Brain microvascular endothelial cell (primary cell): ENCODE measurements at regions not wholly inside any gene's neighbourhood (a gene's known extent, or its start where the extent isn't known, plus 50 kb on each side); places are given as distances from the start of the nearest gene placed in this dataset.
A peak's percentile ranks its signal among the peaks of the same experiment; 100 is the strongest.

Experiments used
- DNase-seq: peaks from one replicate; pipeline ENCODE4 v3.0.0-alpha.2; 2020
- H3K27ac ChIP-seq: fragments of 250-450 bp; sonication (Bioruptor Pico); 2 replicates; pipeline ENCODE4 v1.5.1; 2020; ENCODE audit warnings: mild to moderate bottlenecking, moderate library complexity
- H3K27me3 ChIP-seq: fragments of 250-450 bp; sonication (Bioruptor Pico); replicated peaks from 2 replicates; pipeline ENCODE4 v1.5.1; 2020; ENCODE audit warnings: mild to moderate bottlenecking
- H3K36me3 ChIP-seq: fragments of 250-450 bp; sonication (Bioruptor Pico); replicated peaks from 2 replicates; pipeline ENCODE4 v1.5.1; 2020; ENCODE audit warnings: mild to moderate bottlenecking
- H3K4me3 ChIP-seq: 2 replicates; pipeline ENCODE4 v1.5.1; 2011; ENCODE audit warnings: low read depth, mild to moderate bottlenecking, control low read depth, low read length, moderate library complexity
- CTCF ChIP-seq: IDR thresholded peaks from 2 replicates; pipeline ENCODE4 v1.5.1; 2011; ENCODE audit warnings: low read depth, mild to moderate bottlenecking, moderate library complexity, low read length, control low read depth, inconsistent platforms; ENCODE audit errors: missing control alignments
- in situ Hi-C: cut with HindIII; loops from 2 replicates; pipeline ENCODE4 v1.10.0; 2017; ENCODE audit warnings: low sequenced_read_pairs, low pct_ligation_motif_present

DNA sequence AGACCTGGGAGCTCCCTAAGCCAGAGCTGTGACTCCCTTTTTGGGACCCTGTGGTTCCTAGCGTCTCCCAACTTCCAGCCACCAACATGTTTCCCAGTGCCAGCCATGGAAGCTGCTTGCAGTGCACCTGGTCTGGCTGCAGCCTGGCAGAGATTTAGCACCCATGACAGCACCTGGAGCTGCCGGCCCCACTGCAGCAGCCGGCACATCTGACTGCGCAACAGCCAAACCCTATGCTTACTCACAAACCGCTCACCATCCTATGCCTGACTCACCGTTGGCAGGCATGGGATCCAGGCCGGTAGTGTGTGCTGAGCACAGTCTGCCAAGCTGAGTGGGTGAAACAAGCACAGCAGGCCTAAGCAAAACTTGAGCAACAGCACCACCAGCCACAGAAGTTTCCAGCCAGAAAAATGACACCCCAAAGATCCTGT is 435.9 kb upstream of the PRMT6 start:
- H3K4me3 ChIP-seq: no peak overlapping the region
- H3K27ac ChIP-seq: no peak overlapping the region
- in situ Hi-C loops: no loop called here
- no peaks in the 10 kb centered on the region for H3K27me3 ChIP-seq
- DNase-seq: peak; percentile 2
- no peaks in the 10 kb centered on the region for H3K36me3 ChIP-seq
- no peak for TF ChIP-seq CTCF

DNA sequence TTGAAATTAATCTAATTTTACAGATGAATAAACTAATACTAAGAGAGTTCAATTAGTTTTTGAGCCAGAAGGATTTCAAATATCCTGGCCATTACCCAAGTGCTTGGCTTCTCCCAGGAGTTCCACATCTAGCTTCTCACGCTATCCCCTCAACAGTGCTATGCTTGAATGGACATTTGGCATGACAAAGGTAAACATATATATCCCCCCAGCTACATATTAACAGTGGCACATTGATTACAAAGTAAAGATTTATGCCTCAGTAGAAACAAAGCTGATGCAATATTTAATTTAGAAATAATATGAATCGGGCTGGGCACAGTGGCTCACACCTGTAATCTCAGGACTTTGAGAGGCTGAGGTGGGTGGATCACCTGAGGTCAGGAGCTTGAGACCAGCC is 434.6 kb upstream of the PRMT6 start:
- no peak for DNase-seq
- in situ Hi-C loops: no loop called here
- Histone ChIP-seq H3K4me3 (no peak overlapping the region), H3K36me3 (no peaks in the 10 kb centered on the region), H3K27me3 (no peaks in the 10 kb centered on the region), H3K27ac (no peak overlapping the region)
- no peak for TF ChIP-seq CTCF

GRCh38 chr1:106637566-106637965 is 418.9 kb upstream of the PRMT6 start:
- no peaks in the 10 kb centered on the region for H3K27me3 ChIP-seq
- in situ Hi-C loops: no loop called here
- no peaks in the 10 kb centered on the region for H3K36me3 ChIP-seq
- no peak overlapping the region for H3K4me3 ChIP-seq
- DNase-seq: no peak
- TF ChIP-seq CTCF: no peak
- H3K27ac ChIP-seq: no peak overlapping the region

GRCh38 chr1:106646261-106646784 is 410.2 kb upstream of the PRMT6 start:
- in situ Hi-C loops: no loop called here
- Histone ChIP-seq H3K36me3 (no peaks in the 10 kb centered on the region), H3K4me3 (no peak overlapping the region), H3K27ac (no peak overlapping the region), H3K27me3 (no peaks in the 10 kb centered on the region)
- no peak for DNase-seq
- TF ChIP-seq CTCF: no peak

GRCh38 chr1:106646816-106647215 is 409.7 kb upstream of the PRMT6 start:
- Histone ChIP-seq H3K36me3 (no peaks in the 10 kb centered on the region), H3K27ac (no peak overlapping the region), H3K27me3 (no peaks in the 10 kb centered on the region), H3K4me3 (no peak overlapping the region)
- no peak for TF ChIP-seq CTCF
- DNase-seq: no peak
- in situ Hi-C loops: no loop called here

- H3K4me3 ChIP-seq: no peak overlapping the region
- no peaks in the 10 kb centered on the region for H3K27me3 ChIP-seq
- H3K36me3 ChIP-seq: no peaks in the 10 kb centered on the region
- in situ Hi-C loops: no loop called here
- H3K27ac ChIP-seq: no peak overlapping the region
- no peak for DNase-seq
- no peak for TF ChIP-seq CTCF
Measured at GRCh38 chr1:106651028-106651762, 405.3 kb upstream of the PRMT6 start.
